Neuronal stem cell (in vitro differentiated cells): ENCODE measurements at regions not wholly inside any gene's neighbourhood (a gene's known extent, or its start where the extent isn't known, plus 50 kb on each side); places are given as distances from the start of the nearest gene placed in this dataset.

Experiments
- DNase-seq: peaks from one replicate; pipeline ENCODE4 v3.0.0-alpha.2; 2013; ENCODE audit warnings: low spot score
- H2AFZ ChIP-seq: one replicate; pipeline ENCODE4 v1.6.1; 2013; ENCODE audit warnings: mild to moderate bottlenecking, low read length, inconsistent platforms
- H2AK5ac ChIP-seq: 2 replicates; pipeline ENCODE4 v1.6.1; 2013; ENCODE audit warnings: low read depth, mild to moderate bottlenecking, inconsistent platforms, low read length, moderate library complexity, mixed read lengths
- H2BK120ac ChIP-seq: 2 replicates; pipeline ENCODE4 v1.6.1; 2013; ENCODE audit warnings: low read depth, mild to moderate bottlenecking, inconsistent platforms, low read length, moderate library complexity, mixed read lengths
- H2BK12ac ChIP-seq: one replicate; pipeline ENCODE4 v1.6.1; 2013; ENCODE audit warnings: low read length, inconsistent platforms
- H2BK15ac ChIP-seq: 2 replicates; pipeline ENCODE4 v1.6.1; 2013; ENCODE audit warnings: mild to moderate bottlenecking, low read length, inconsistent platforms, mixed read lengths
- H2BK5ac ChIP-seq: one replicate; pipeline ENCODE4 v1.6.1; 2013; ENCODE audit warnings: inconsistent platforms, mild to moderate bottlenecking, low read length, moderate library complexity
- H3K14ac ChIP-seq: one replicate; pipeline ENCODE4 v1.6.1; 2013; ENCODE audit warnings: low read length, inconsistent platforms
- H3K18ac ChIP-seq: 2 replicates; pipeline ENCODE4 v1.6.1; 2013; ENCODE audit warnings: low read length, inconsistent platforms
- H3K23ac ChIP-seq: 2 replicates; pipeline ENCODE4 v1.6.1; 2013; ENCODE audit warnings: low read depth, mild to moderate bottlenecking, mixed read lengths, low read length, inconsistent platforms; ENCODE audit not compliant: poor library complexity
- H3K27ac ChIP-seq: replicated peaks from 3 replicates; pipeline ENCODE4 v1.5.1; 2013; ENCODE audit warnings: low read length, inconsistent platforms
- H3K27me3 ChIP-seq, 3 experiments: 2 replicates each; pipeline ENCODE4 v1.6.1; 2013; ENCODE audit warnings: low read length in 3 of 3, mild to moderate bottlenecking in 2 of 3, inconsistent platforms in 1 of 3, low read depth in 1 of 3, mixed read lengths in 1 of 3, moderate library complexity in 1 of 3; ENCODE audit not compliant: control insufficient read depth in 3 of 3, insufficient read depth in 3 of 3
- H3K36me3 ChIP-seq, 2 donors: replicated peaks in 1 of 2; 2 replicates each; pipeline ENCODE4 v1.6.1; 2013; ENCODE audit warnings: low read length in 2 of 2; ENCODE audit not compliant: control insufficient read depth in 2 of 2, insufficient read depth in 2 of 2
- H3K4ac ChIP-seq: 2 replicates; pipeline ENCODE4 v1.6.1; 2013; ENCODE audit warnings: inconsistent platforms, mild to moderate bottlenecking, low read length, moderate library complexity
- H3K4me1 ChIP-seq, 2 donors: 1 replicate in 1 of 2; 2 replicates in 1 of 2; pipeline ENCODE4 v1.6.1; 2013; ENCODE audit warnings: low read length in 2 of 2, low read depth in 1 of 2; ENCODE audit not compliant: control insufficient read depth in 2 of 2, insufficient read depth in 1 of 2
- H3K4me2 ChIP-seq: one replicate; pipeline ENCODE4 v1.6.1; 2013; ENCODE audit warnings: mild to moderate bottlenecking, low read length, inconsistent platforms; ENCODE audit not compliant: insufficient read depth, poor library complexity, severe bottlenecking
- H3K4me3 ChIP-seq, 2 donors: 2 replicates each; pipeline ENCODE4 v1.5.1; 2013; ENCODE audit warnings: low read length in 2 of 2, mild to moderate bottlenecking in 2 of 2, inconsistent platforms in 1 of 2, moderate library complexity in 1 of 2
- H3K79me1 ChIP-seq: one replicate; pipeline ENCODE4 v1.6.1; 2013; ENCODE audit warnings: low read depth, mild to moderate bottlenecking, inconsistent platforms, low read length, moderate library complexity
- H3K9ac ChIP-seq: one replicate; pipeline ENCODE4 v1.6.1; 2013; ENCODE audit warnings: mild to moderate bottlenecking, low read depth, low read length, inconsistent platforms; ENCODE audit not compliant: poor library complexity
- H3K9me3 ChIP-seq, 2 donors: replicated peaks in 1 of 2; 2 replicates each; pipeline versions ENCODE3 to v1.6.1; 2013; ENCODE audit warnings: low read length in 2 of 2, mild to moderate bottlenecking in 2 of 2, inconsistent platforms in 1 of 2, low read depth in 1 of 2, mixed read lengths in 1 of 2, moderate library complexity in 1 of 2; ENCODE audit not compliant: control insufficient read depth in 2 of 2, insufficient read depth in 1 of 2
- H4K8ac ChIP-seq: one replicate; pipeline ENCODE4 v1.6.1; 2013; ENCODE audit warnings: low read depth, mild to moderate bottlenecking, inconsistent platforms, low read length, moderate library complexity
- H4K91ac ChIP-seq: one replicate; pipeline ENCODE4 v1.6.1; 2013; ENCODE audit warnings: low read length, low read depth, mild to moderate bottlenecking, inconsistent platforms; ENCODE audit not compliant: poor library complexity
- WGBS, 2 donors: extraction: QIAGEN DNeasy Blood & Tissue Kit; methylation state at CpG; one replicate each; pipeline ENCODE4 v1.1.7; 2013; ENCODE audit warnings: missing lambda C conversion rate in 2 of 2, mixed read lengths in 1 of 2; ENCODE audit not compliant: insufficient read length in 2 of 2, insufficient replicate concordance in 1 of 2; ENCODE audit errors: extremely low coverage in 2 of 2; 5-methylcytosine and 5-hydroxymethylcytosine counted together

DNA sequence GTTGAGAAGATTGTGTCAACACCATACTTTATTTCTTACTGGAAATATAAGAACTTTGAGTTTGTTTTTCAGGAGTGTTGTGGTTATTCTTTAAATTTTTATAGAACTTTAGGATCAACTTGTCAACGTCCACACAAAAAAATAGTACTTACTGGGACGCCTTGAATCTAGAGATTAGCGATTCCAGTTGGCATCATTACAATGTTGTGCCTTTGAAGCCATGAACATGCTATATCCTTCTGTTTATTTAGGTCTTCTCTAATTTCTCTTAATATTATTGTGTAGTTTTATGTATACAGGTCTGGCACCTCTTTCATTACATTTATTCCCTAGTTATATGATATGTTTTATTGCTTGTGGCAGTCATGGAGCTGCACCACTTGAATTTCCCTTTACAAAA is 320.8 kb upstream of the CCDC196 start:
- no peaks in the 10 kb centered on the region for H3K36me3 ChIP-seq
- no peaks in the 10 kb centered on the region for H3K9me3 ChIP-seq
- no peak overlapping the region for H3K14ac ChIP-seq
- no peak overlapping the region for H2AFZ ChIP-seq
- H3K27me3 ChIP-seq: no peaks in the 10 kb centered on the region
- no peak overlapping the region for H2BK120ac ChIP-seq
- H3K4ac ChIP-seq: no peak overlapping the region
- H3K9ac ChIP-seq: no peak overlapping the region
- H3K4me1 ChIP-seq: no peaks in the 10 kb centered on the region
- H2BK15ac ChIP-seq: no peak overlapping the region
- H3K18ac ChIP-seq: no peak overlapping the region
- no peak for DNase-seq
- H3K79me1 ChIP-seq: no peaks in the 10 kb centered on the region
- H3K23ac ChIP-seq: no peak overlapping the region
- H4K8ac ChIP-seq: no peak overlapping the region
- no peak overlapping the region for H3K4me2 ChIP-seq
- H4K91ac ChIP-seq: no peak overlapping the region
- H3K4me3 ChIP-seq: no peak overlapping the region
- no peak overlapping the region for H3K27ac ChIP-seq
- H2BK5ac ChIP-seq: no peak overlapping the region
- no peak overlapping the region for H2AK5ac ChIP-seq
- WGBS, 2 donors: no CpG with 5 or more reads among the region's 3 CpGs
- H2BK12ac ChIP-seq: no peak overlapping the region

DNA sequence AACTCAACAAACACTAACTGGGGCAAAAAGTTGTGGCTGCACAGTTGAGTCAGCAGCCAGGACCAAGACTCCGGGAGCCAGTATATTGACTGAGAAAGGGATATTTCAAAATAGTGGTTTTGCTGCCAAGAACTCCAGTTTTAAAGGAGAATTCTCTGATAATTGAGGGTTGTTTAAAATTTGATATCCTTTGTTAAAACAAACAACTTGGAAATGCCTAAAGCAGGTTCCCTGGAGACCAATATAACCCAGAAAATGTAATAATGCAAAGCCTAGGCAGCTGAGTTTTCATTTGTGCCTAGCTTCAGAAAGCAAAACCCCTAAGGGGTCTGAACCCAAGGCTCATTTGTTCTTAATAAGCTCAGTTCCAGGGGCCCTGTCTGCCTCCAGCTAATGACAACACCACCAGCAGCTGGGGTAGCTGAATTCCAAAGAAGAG is 311.7 kb upstream of the CCDC196 start:
- no peak overlapping the region for H2BK120ac ChIP-seq
- H3K18ac ChIP-seq: no peak overlapping the region
- H2BK5ac ChIP-seq: no peak overlapping the region
- no peak overlapping the region for H3K23ac ChIP-seq
- H3K4me1 ChIP-seq: peaks cover 0 to 5% of the 10 kb centered on the region in 2 donors
- H3K9ac ChIP-seq: no peak overlapping the region
- H2BK12ac ChIP-seq: no peak overlapping the region
- WGBS, 2 donors: no CpG with 5 or more reads among the region's 1 CpG
- no peak overlapping the region for H3K14ac ChIP-seq
- no peaks in the 10 kb centered on the region for H3K79me1 ChIP-seq
- no peaks in the 10 kb centered on the region for H3K9me3 ChIP-seq
- no peak overlapping the region for H3K27ac ChIP-seq
- H2AFZ ChIP-seq: no peak overlapping the region
- no peak overlapping the region for H4K91ac ChIP-seq
- peaks cover 0 to 2% (median 0%) of the 10 kb centered on the region in 3 experiments for H3K27me3 ChIP-seq
- H3K4me2 ChIP-seq: no peak overlapping the region
- H2BK15ac ChIP-seq: no peak overlapping the region
- DNase-seq: no peak
- H3K4me3 ChIP-seq: no peak overlapping the region
- H3K36me3 ChIP-seq: no peaks in the 10 kb centered on the region
- H3K4ac ChIP-seq: no peak overlapping the region
- H4K8ac ChIP-seq: no peak overlapping the region
- H2AK5ac ChIP-seq: no peak overlapping the region

DNA sequence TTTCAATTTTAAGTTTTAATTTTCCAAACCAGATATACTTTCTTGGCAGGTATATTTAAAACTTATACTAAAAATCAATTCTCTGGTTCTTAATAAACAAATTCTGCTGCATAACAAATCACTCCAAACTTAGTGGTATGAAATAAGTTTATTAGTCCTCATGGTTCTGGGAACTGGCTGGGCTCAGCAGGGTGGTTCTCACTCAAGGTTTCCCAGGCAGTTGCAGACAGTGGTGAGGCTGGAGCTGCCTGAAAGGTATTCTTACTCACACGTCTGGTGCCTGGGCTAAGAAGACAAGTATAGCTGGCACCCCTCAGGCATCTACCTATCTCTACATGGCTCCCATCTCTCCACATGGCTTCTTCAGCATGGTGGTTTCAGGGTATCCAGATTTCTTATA is 308.2 kb upstream of the CCDC196 start:
- no peak overlapping the region for H2AK5ac ChIP-seq
- H2BK15ac ChIP-seq: no peak overlapping the region
- no peaks in the 10 kb centered on the region for H3K9me3 ChIP-seq
- H3K27ac ChIP-seq: no peak overlapping the region
- no peak overlapping the region for H3K4me2 ChIP-seq
- H3K18ac ChIP-seq: no peak overlapping the region
- WGBS, 2 donors: no CpG with 5 or more reads among the region's 1 CpG
- no peak overlapping the region for H2BK120ac ChIP-seq
- H4K91ac ChIP-seq: no peak overlapping the region
- H3K36me3 ChIP-seq: peaks cover 0 to 2% of the 10 kb centered on the region in 2 donors
- H4K8ac ChIP-seq: no peak overlapping the region
- H3K79me1 ChIP-seq: no peaks in the 10 kb centered on the region
- H3K4me1 ChIP-seq: peaks cover 0 to 5% of the 10 kb centered on the region in 2 donors
- no peak overlapping the region for H3K4me3 ChIP-seq
- H3K4ac ChIP-seq: no peak overlapping the region
- no peak overlapping the region for H2BK5ac ChIP-seq
- H3K9ac ChIP-seq: no peak overlapping the region
- H3K27me3 ChIP-seq: peaks cover 0 to 2% (median 0%) of the 10 kb centered on the region in 3 experiments
- no peak overlapping the region for H2BK12ac ChIP-seq
- DNase-seq: no peak
- no peak overlapping the region for H2AFZ ChIP-seq
- no peak overlapping the region for H3K23ac ChIP-seq
- H3K14ac ChIP-seq: no peak overlapping the region

DNA sequence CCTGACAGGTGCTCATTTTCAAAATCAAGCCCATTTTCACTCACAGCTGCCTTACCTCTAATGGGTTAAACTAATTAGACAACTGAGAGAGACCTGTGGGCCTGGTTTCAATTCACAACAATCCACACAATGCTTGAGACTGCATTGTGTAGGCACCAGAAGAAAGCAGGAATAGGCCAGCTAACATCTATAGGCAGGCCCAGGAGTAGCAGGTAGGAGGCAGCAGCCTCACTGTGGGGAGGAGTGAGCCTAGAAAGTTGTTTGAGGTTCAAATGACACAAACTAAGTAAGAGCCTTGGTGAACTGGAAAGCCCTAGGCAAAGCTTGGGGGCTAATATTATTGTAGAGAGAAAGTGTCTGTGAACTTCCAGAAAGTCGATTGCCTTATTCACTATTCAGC is 289.5 kb upstream of the CCDC196 start:
- H3K9ac ChIP-seq: no peak overlapping the region

More for the DNA sequence above, 289.5 kb upstream of the CCDC196 start:
- Histone ChIP-seq H3K4me1 (peaks cover 0 to 2% of the 10 kb centered on the region in 2 donors), H3K27ac (no peak overlapping the region), H3K27me3 (no peaks in the 10 kb centered on the region), H2BK15ac (no peak overlapping the region), H3K4ac (no peak overlapping the region), H2AFZ (no peak overlapping the region), H4K8ac (no peak overlapping the region), H3K4me3 (no peak overlapping the region), H3K14ac (no peak overlapping the region), H4K91ac (no peak overlapping the region), H3K23ac (no peak overlapping the region), H2BK120ac (no peak overlapping the region), H2BK5ac (no peak overlapping the region), H3K36me3 (no peaks in the 10 kb centered on the region), H3K79me1 (no peaks in the 10 kb centered on the region), H2AK5ac (no peak overlapping the region), H3K18ac (no peak overlapping the region), H3K9me3 (peaks cover 0 to 2% of the 10 kb centered on the region in 2 donors), H2BK12ac (no peak overlapping the region), H3K4me2 (no peak overlapping the region)
- DNase-seq: no peak
- no CpG with 5 or more reads among the region's 1 CpG for WGBS, 2 donors
